HepG2 (cell line): ENCODE measurements at regions not wholly inside any gene's neighbourhood (a gene's known extent, or its start where the extent isn't known, plus 50 kb on each side); places are given as distances from the start of the nearest gene placed in this dataset.

ENCODE experiments used
- ATAC-seq: fragments of 200-7000 bp; cut with Tn5 transposase; 3 replicates; pipeline ENCODE4 v1.9.1; 2020; ENCODE audit warnings: mild to moderate bottlenecking, moderate library complexity
- BruUV-seq: library from RNA; stranded (reverse); fragments of 400-500 nt; replicated peaks from 2 replicates; lab custom pipeline; 2021; lab: Mats Ljungman, UMichigan
- CTCF ChIA-PET: fragments of 300-600 bp; formaldehyde crosslinking; extraction: SDS; loops from one replicate; lab custom pipeline; 2021; ENCODE audit warnings: low total read pairs, inconsistent platforms, low intra/inter-chr PET ratio; lab: Yijun Ruan, JAX
- POLR2A ChIA-PET: fragments of 350-600 bp; sonication (Branson Sonifier 250); formaldehyde crosslinking; loops from one replicate; lab custom pipeline; 2020; ENCODE audit warnings: antibody characterized with exemption, inconsistent platforms; lab: Yijun Ruan, JAX
- DNase-seq: peaks from one replicate; pipeline ENCODE4 v3.0.0-alpha.2; 2015; ENCODE audit warnings: low spot score
- FAIRE-seq: peaks from 3 replicates; lab custom pipeline; 2011; peaks lifted over from hg19 to GRCh38; lab: Jason Lieb, UNC
- H2AFZ ChIP-seq: one replicate; pipeline ENCODE4 v1.6.1; 2011; ENCODE audit warnings: low read length, inconsistent platforms
- H3K27ac ChIP-seq: fragments of 300-600 bp; 3 replicates; pipeline ENCODE4 v1.8.0; 2011; ENCODE audit warnings: mixed run types, mild to moderate bottlenecking, mixed read lengths, low read length, inconsistent platforms; ENCODE audit not compliant: insufficient read depth; ENCODE audit errors: extremely low read length
- H3K27me3 ChIP-seq, 2 experiments: fragments of 200-600 bp in 1 of 2; 2 replicates in 1 of 2; 3 replicates in 1 of 2; pipeline versions ENCODE4 v1.6.0 to v1.8.0; 2011; ENCODE audit warnings: low read length in 2 of 2, mild to moderate bottlenecking in 2 of 2, moderate library complexity in 2 of 2, inconsistent platforms in 1 of 2; ENCODE audit not compliant: insufficient read depth in 2 of 2, control insufficient read depth in 1 of 2
- H3K36me3 ChIP-seq, 2 experiments: fragments of 200-600 bp in 1 of 2; replicated peaks in 1 of 2; 2 replicates in 1 of 2; 3 replicates in 1 of 2; pipeline versions ENCODE4 v1.5.1 to v1.8.0; 2011; ENCODE audit warnings: low read length in 2 of 2, inconsistent platforms in 1 of 2; ENCODE audit not compliant: insufficient read depth in 2 of 2, control insufficient read depth in 1 of 2
- H3K4me1 ChIP-seq: 2 replicates; pipeline ENCODE4 v1.5.1; 2012; ENCODE audit warnings: low read length, inconsistent platforms; ENCODE audit not compliant: insufficient read depth
- H3K4me2 ChIP-seq: 2 replicates; pipeline ENCODE4 v1.6.0; 2011; ENCODE audit warnings: low read depth, low read length, inconsistent platforms
- H3K4me3 ChIP-seq, 3 experiments: fragments of 200-600 bp in 1 of 3; sonication (generic), shearing (Covaris generic) in 1 of 3; replicated peaks in 1 of 3; 2 replicates each; pipeline ENCODE4 v1.5.1; 2011 to 2016; ENCODE audit warnings: low read length in 3 of 3, inconsistent platforms in 2 of 3, low read depth in 2 of 3, mild to moderate bottlenecking in 2 of 3, control low read depth in 1 of 3, mixed read lengths in 1 of 3; ENCODE audit not compliant: insufficient read depth in 1 of 3
- H3K79me2 ChIP-seq: one replicate; pipeline ENCODE4 v1.6.1; 2011; ENCODE audit warnings: low read length, inconsistent platforms; ENCODE audit not compliant: insufficient read depth
- H3K9ac ChIP-seq: 2 replicates; pipeline ENCODE4 v1.6.0; 2011; ENCODE audit warnings: mild to moderate bottlenecking, low read depth, low read length, inconsistent platforms; ENCODE audit not compliant: insufficient read depth
- H3K9me3 ChIP-seq: 2 replicates; pipeline ENCODE4 v1.5.1; 2012; ENCODE audit warnings: mild to moderate bottlenecking, low read length
- H4K20me1 ChIP-seq: 2 replicates; pipeline ENCODE4 v1.6.0; 2011; ENCODE audit warnings: inconsistent platforms, mild to moderate bottlenecking, low read length, moderate library complexity; ENCODE audit not compliant: insufficient read depth
- CHCHD3 ChIP-seq: sonication (generic); formaldehyde crosslinking; IDR thresholded peaks from 2 replicates; pipeline ENCODE4 v1.8.0; 2022; ENCODE audit warnings: mild to moderate bottlenecking, missing genetic modification reagents, moderate library complexity
- DNMT1 ChIP-seq: sonication (generic); formaldehyde crosslinking; IDR thresholded peaks from 2 replicates; pipeline ENCODE4 v1.5.1; 2020; ENCODE audit warnings: mild to moderate bottlenecking, missing genetic modification reagents
- ELF4 ChIP-seq: sonication (generic); formaldehyde crosslinking; IDR thresholded peaks from 2 replicates; pipeline ENCODE4 v1.5.0; 2020; ENCODE audit warnings: missing genetic modification reagents, mild to moderate bottlenecking, moderate library complexity, borderline replicate concordance
- GPBP1L1 ChIP-seq: sonication (generic); formaldehyde crosslinking; IDR thresholded peaks from 2 replicates; pipeline ENCODE4 v1.5.0; 2020; ENCODE audit warnings: mild to moderate bottlenecking, missing genetic modification reagents
- HOMEZ ChIP-seq: IDR thresholded peaks from 2 replicates; pipeline ENCODE4 v1.6.1; 2016; ENCODE audit warnings: low read depth
- JUNB ChIP-seq: sonication (generic); formaldehyde crosslinking; IDR thresholded peaks from 2 replicates; pipeline ENCODE4 v1.8.0; 2022; ENCODE audit warnings: missing genetic modification reagents, mild to moderate bottlenecking, borderline replicate concordance
- MIER3 ChIP-seq: IDR thresholded peaks from 2 replicates; pipeline ENCODE4 v1.6.1; 2016; ENCODE audit warnings: missing compliant biosample characterization, borderline replicate concordance
- SRY ChIP-seq: sonication (generic); formaldehyde crosslinking; IDR thresholded peaks from 2 replicates; pipeline ENCODE4 v1.8.0; 2022; ENCODE audit warnings: mild to moderate bottlenecking, missing genetic modification reagents
- TAF1 ChIP-seq: sonication (generic); formaldehyde crosslinking; IDR thresholded peaks from 2 replicates; pipeline ENCODE4 v1.4.0; 2020; ENCODE audit warnings: missing genetic modification reagents
- ZIK1 ChIP-seq: sonication (generic); formaldehyde crosslinking; IDR thresholded peaks from 2 replicates; pipeline ENCODE4 v1.5.0; 2020; ENCODE audit warnings: mild to moderate bottlenecking, low read depth, missing genetic modification reagents, borderline replicate concordance
- ZMAT5 ChIP-seq: sonication (generic); formaldehyde crosslinking; IDR thresholded peaks from 2 replicates; pipeline ENCODE4 v1.5.0; 2020; ENCODE audit warnings: mild to moderate bottlenecking, low read depth, missing genetic modification reagents, borderline replicate concordance
- ZNF703 ChIP-seq: sonication (generic); formaldehyde crosslinking; IDR thresholded peaks from 2 replicates; pipeline ENCODE4 v1.5.1; 2020; ENCODE audit warnings: missing genetic modification reagents, mild to moderate bottlenecking, moderate library complexity, borderline replicate concordance
- WGBS: methylation state at CpG from one replicate; pipeline ENCODE4 v1.1.6; 2017; ENCODE audit warnings: low lambda C conversion rate; 5-methylcytosine and 5-hydroxymethylcytosine counted together
- in situ Hi-C: cut with HindIII; loops from 2 replicates; pipeline ENCODE4 v1.10.0; 2017; ENCODE audit warnings: low pct_unique_long_range_greater_than_20kb; ENCODE audit not compliant: extremely low pct_ligation_motif_present
- intact Hi-C: fragments of 100-400 bp; cut with micrococcal nuclease; formaldehyde crosslinking; loops from one replicate; pipeline ENCODE4 v1.10.0; 2022; ENCODE audit not compliant: unreplicated experiment

GRCh38 chr10:27366769-27367168 is 126.2 kb upstream of the ACBD5 start:
- no peak overlapping the region for H3K9ac ChIP-seq
- H3K9me3 ChIP-seq = no peaks in the 10 kb centered on the region
- POLR2A ChIA-PET = no interaction called here
- H4K20me1 ChIP-seq = no peaks in the 10 kb centered on the region
- H3K4me3 ChIP-seq = no peak overlapping the region
- H3K4me2 ChIP-seq = no peak overlapping the region
- no peaks in the 10 kb centered on the region for H3K36me3 ChIP-seq
- no TSS peak for BruUV-seq
- H3K4me1 ChIP-seq = no peaks in the 10 kb centered on the region
- H3K79me2 ChIP-seq = no peaks in the 10 kb centered on the region
- H3K27ac ChIP-seq = no peak overlapping the region
- CTCF ChIA-PET = no interaction called here
- no peak overlapping the region for H2AFZ ChIP-seq
- DNase-seq (no peak), ATAC-seq (no peak), FAIRE-seq (no peak)
- in situ Hi-C loops = loop anchor here (25.0 kb wide), 1 partner anchor 1029 kb away; no protein-coding TSS in a partner anchor
- TF ChIP-seq ZMAT5 (CRISPR knock-in tag) = no peak
- TF ChIP-seq MIER3 = no peak
- no peak for TF ChIP-seq GPBP1L1 (CRISPR knock-in tag)
- TF ChIP-seq DNMT1 (CRISPR knock-in tag) = no peak
- TF ChIP-seq ZIK1 (CRISPR knock-in tag) = no peak
- TF ChIP-seq ZNF703 = no peak
- TF ChIP-seq CHCHD3 (CRISPR knock-in tag) = no peak
- no peak for TF ChIP-seq TAF1 (CRISPR knock-in tag)
- TF ChIP-seq HOMEZ (CRISPR knock-in tag) = no peak
- TF ChIP-seq ELF4 (CRISPR knock-in tag) = no peak
- TF ChIP-seq SRY = no peak
- TF ChIP-seq JUNB (CRISPR knock-in tag) = no peak
- intact Hi-C loops = no loop called here
- H3K27me3 ChIP-seq = peaks cover 0 to 6% of the 10 kb centered on the region in 2 experiments; a peak in 1 of 5 replicates
- 0% methylated on average over 1 of the region's 1 CpG for WGBS
